OCI-M2 (cell line): ENCODE measurements at regions not wholly inside any gene's neighbourhood (a gene's known extent, or its start where the extent isn't known, plus 50 kb on each side); places are given as distances from the start of the nearest gene placed in this dataset.
"Not testable (repeated sequence)": the region's sequence is repeated elsewhere in the genome, so short reads cannot be mapped to it uniquely, and the experiment has no call there.

Experiments
- DNase-seq: peaks from one replicate; lab custom pipeline; 2025; ENCODE audit not compliant: unreplicated experiment; lab: John Stamatoyannopoulos, UW

DNA sequence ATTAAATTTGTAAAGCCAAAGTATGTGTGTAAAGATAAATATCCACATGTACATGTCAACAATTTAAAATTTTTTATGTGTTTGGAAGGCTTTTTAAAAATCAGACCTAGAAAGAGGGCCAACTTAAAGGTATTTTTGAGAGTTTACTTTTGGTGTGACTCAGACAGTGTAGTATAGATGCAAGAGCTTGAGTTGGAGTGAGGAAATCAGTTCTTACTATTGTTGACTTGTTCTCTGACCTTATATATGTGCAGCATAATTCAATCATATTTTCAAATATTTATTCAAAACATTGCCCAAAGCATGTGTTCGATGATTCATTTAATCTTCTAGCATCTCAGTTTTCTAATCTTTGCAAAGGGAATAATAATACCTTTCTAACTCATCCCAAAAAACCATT, 243.7 kb upstream of the PRKCQ start:
- DNase-seq: no peak

DNA sequence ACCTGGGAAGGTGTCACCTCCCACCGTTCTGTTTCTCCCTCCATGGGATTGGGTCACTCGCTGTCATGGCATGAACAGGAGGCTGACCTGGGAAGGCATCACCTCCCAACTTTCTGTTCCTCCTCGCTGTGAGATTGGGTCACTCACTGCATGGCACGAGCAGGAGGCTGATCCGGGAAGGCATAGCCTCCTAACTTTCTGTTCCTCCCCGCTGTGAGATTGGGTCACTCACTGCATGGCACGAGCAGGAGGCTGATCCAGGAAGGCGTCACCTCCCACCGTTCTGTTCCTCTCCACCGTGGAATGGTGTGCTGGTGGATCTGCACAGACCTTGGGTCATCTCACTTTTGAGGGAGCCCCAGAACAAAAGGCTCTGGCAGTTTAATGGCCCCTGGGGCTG, 239.2 kb upstream of the PRKCQ start:
- DNase-seq: no peak

DNA sequence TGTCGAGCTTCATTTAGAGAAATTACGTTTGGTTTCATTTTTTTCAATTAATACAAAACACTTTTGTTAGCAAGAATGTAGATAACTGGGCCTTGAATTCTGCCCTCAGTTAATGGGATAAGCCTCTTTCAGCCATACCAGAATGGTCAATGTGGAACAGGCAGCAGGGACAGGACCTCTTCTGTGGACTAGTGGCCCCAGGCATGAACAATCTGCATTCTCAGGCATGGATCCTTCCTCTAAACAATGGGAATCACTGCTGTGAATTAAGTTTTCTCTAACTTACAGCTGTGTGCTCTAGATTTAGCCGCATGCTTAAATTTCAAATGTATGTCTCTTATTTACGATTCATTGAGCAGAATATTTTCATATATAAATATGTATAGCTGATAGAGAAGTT, 237.7 kb upstream of the PRKCQ start:
- no peak for DNase-seq

DNA sequence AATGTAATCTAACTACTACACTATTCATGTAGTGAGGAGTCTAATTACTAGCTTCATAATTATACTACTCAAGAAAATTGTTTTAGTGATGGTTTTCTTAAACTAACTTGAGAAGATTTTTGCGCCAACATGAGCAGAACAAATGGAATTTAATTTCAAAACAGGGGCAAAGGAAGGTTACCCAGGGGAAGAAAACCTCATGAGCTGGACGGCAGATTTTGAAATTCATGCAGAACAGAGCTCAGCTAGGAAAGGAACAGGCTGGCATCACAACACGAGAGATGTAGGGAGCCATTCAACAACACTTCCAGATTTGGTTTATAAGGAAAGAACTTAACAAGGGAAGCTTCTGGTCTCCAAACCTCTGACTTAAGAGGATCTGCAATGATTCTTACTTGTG, 235.3 kb upstream of the PRKCQ start:
- DNase-seq: no peak

DNA sequence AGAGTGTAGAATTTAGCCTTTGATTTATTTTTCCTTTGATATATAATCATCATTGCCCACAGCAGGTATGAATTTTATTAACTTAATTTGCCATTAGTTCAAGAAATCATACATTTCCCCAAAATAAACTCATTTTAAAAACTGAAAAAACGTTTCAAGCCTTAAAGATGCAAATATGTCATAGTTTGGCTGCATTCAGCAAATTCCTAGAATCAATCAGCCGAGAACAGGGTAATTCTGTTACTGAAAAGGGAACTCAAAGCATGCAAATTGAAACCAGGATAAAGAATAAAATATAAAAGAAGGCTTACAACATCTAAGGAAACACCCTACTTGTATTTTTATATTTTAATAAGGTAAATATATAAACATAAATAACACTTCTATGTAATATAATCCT, 233.8 kb upstream of the PRKCQ start:
- no peak for DNase-seq

DNA sequence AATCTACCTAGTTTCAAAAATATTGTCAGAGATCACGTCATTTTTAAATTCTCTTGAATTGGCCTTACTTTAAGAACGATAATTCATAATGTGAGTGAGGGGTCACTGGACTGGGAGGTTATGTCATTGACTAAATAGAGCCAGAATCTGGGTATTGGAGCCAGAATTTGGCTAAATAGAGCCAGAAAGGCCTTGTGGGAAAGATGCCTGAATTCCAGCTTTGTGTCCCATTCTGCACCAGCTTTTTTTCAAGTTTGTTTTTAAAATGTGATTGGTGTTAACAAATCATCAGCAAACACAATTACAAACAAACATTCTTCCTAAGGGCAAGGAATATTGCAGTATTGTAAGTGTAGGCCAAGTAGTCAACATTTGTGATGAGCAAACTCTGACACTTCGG, 233.2 kb upstream of the PRKCQ start:
- DNase-seq: no peak

DNA sequence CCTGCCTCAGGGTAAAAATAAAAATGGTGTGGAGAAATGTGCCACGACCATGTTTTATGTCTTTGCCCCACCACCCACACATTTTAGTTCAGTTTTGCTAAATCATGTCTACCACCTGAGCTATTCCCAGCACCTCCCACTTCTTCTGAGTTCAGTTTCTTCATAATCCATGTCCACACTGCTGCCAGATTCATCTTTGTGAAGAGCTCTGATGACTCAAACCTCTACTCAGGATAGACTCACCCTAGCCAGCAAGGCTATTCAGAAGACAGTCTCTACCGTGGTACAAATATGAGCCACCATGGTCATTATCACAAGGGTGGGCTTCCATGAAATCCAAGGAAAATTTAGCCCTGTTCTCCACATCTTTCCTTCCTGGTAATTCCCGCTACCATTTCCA, 231.1 kb upstream of the PRKCQ start:
- no peak for DNase-seq

DNA sequence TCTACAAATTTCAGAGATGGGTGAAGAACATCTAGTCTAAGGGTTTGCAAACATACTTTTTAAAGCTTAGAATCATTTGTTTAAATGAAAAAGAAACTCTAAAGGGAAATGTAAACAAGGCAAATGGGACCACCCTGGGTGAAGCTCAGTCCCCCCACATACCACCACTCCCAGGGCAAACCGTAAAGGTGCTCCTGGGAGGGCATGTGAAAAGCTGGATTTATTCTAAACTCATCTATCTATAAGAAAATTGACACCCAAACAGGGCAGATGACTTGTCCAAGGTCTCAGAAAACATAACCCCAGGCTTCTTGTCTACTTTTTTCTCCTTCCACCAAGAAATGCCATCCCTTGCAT, 223.3 kb upstream of the PRKCQ start:
- no peak for DNase-seq

DNA sequence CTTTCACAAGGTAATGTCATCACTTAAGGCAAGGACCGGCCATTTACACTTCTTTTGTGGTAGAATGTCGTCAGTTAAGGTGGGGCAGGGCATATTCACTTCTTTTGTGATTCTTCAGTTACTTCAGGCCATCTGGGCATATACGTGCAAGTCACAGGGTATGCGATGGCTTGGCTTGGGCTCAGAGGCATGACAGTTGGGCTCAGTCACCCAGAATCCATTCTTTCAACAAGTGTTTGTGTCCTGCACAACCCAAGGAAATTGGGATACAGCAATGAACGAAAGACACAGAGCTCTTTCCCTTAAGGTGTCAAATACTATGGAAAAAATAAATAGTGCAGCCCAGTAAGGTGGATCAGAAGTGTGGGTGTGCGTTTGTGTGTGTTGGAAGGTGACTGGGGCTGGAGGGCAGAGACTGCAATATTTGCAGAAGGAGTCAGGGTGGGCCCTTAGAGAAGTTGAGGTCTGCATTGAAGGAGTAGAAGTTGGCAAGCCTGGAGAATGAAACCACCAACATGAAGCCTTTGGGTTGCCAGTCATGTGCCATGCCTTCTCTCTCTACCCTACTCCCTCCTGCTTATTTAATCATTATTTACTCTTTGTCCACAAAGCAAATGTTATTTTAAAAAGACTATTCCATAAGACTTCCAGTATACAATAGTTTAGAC, 222.8 kb upstream of the PRKCQ start:
- no peak for DNase-seq

DNA sequence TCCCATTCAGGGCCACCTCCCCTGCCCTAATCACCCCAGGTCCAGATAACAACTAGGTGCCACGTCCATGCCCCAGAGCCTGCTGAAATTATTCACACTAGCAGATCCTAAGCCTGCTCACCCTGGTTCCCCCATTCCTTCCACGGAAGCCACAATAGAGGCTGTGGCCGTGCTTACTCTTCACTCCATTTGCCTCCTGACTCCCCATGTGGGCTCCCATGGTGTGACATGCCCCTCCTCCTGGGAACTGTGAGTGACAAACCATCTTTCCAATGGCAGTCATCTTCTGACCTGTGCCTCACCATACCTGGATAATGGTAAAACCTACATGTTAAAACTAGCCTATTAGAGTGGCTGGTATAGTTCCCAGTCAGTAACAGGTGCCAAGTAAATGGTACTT, 216.2 kb upstream of the PRKCQ start:
- DNase-seq: no peak

DNA sequence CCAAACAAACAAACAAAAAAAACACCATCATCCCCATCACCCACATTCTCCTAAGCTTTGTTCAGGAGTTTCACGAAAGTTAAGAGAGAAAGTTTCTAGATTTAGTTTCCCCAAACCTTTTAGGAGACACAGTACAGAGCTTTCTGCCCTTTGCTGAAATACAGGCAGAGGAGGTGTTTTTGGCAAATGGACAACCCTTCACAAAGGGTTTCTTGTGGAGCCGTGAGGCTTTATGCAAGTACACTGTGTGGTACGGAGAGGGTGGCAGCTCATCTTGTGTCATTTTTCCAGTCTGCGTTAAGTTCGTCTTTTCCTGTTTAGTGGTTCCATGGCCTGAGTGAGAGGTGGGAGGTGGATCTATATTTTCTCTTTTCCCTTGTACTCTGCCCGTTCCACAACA, 215.5 kb upstream of the PRKCQ start:
- DNase-seq: no peak

DNA sequence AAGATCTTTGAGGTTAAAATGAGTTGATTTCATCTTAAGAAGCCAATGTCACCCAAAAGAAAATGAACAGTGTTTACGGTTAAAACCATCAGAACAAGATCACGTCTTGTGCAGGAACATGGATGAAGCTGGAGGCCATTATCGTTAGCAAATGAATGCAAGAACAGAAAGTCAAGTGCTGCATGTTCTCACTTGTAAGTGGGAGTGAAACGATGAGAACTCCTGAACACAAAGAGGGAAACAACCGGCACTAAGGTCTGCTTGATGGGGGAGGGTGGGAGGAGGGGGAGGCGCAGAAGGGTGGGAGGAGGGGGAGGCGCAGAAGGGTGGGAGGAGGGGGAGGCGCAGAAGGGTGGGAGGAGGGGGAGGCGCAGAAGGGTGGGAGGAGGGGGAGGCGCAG, 214.8 kb upstream of the PRKCQ start:
- DNase-seq: not testable (repeated sequence)

DNA sequence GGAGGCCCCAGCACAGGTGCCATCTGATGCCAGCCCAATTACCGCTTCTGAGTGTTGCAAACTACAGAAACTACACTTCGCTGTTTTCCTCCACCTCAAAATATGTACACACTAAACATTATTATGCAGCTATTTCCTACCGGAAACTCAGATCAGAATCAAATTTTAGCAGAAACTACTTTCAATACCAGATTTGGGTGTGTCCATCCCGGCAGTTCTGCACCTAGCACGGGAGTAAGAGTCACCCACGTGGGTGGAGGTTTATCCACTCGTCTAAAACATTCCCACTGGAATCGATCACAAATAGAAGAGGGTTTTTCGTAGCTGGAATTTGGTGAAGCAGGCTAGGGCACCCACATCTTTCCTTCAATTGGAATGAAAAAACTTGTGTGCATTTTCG, 214.4 kb upstream of the PRKCQ start:
- no peak for DNase-seq

DNA sequence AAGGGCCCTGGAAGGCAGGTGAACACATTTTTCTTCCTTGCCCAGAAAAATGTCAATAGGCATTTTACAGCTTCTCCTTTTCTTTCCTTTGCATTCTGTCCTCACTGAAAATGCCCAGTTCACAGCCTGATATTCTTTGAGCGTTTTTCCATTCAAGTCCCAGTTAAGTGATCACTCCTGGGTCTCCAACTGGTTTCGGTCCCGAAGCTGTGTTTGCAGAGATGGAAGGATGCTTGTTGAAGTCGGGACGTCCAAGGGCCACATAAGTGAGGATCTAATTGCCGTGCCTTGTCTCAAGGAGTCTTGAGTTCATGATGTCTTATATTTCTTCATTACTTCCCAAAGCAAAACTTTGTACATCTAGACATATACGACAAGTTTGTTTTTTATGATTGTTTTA, 208.7 kb upstream of the PRKCQ start:
- no peak for DNase-seq

DNA sequence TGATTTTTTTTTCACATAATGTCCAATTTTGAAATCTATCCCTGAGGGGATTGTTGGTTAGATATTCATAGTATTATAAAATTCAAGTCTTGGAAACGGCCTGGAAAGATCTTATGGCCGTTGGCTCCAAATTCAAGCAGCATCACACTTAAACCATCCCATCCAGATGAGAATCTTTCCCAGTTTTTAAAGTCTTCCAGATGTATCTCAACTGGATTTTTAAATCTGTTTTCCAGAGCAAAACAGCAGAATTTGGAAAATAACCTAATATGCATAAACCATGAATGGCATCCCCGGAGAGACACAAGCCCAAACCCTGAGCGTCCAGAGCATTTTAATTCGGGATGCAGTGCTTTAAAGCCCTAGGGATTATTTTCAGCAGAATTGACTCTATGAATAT, 208.2 kb upstream of the PRKCQ start:
- no peak for DNase-seq

DNA sequence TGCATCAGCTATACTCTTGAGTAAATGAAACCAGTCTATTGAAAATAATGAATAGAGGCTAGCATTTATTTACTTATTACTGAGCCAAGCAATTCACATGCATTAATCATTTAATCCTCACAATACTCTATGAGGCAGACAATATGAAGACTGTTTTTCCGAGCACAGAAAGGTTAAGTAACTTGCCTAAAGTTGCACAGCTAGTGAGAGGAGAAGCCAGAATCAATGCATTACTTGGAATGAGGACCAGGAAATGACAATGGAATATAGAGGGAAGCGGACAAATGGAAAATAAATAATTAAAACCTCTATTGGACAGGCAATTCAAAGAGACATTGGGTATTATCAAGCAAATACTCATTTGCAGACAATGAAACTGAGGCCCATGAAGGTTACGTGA, 207.6 kb upstream of the PRKCQ start:
- no peak for DNase-seq

DNA sequence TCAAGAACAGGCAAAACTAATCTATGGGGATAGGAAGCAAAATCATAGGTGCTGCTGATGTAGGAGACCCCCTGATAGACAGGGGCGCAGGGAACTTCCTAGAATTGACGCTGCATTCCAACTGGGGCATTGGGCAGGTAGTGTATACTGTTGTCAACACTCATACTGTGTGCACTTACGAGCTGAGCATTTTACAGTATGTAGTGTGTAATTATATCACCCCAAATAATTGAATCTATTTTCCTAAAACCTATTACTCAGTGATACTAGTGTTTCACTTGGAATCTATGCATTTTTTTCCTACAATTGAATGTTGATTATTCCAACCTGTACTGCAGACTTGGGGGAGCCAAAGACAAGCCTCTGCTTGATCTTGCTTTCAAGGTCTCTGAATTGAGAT, 207.0 kb upstream of the PRKCQ start:
- no peak for DNase-seq

DNA sequence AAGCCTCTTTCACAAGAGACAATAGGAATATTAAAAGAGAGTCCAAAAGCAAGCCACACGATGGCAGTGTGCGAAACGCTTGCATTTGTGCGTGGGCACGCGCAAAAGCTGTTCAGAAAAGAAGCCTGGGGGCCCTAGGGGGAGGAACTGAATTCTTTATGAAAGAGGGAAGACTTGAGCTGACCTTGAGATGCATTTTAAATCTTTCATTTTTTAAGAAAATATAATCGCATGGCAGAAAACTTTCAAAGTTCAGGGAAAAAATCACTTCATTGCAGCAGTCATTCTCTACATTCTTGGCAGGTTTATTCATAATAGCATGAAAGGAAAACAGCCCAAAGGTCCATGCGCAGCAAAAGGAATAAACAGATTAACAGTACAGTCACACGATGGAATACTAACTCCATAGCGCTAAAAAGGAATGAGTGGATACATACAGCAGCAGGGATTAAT, 206.5 kb upstream of the PRKCQ start:
- no peak for DNase-seq

DNA sequence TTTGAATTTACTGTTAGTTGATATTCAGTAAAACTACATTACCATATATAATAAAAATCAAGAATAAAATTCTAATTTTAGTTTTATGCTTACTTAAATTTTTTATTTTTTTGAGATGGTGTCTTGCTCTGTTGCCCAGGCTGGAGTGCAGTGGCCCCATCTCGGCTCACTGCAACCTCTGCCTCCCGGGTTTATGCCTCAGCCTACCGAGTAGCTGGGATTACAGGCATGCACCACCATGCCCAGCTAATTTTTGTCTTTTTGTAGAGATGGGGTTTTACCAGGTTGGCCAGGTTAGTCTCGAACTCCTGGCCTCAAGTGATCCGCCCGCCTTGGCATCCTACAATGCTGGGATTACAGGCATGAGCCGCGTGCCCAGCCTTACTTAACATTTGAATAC, 204.4 kb upstream of the PRKCQ start:
- DNase-seq: not testable (repeated sequence)

DNA sequence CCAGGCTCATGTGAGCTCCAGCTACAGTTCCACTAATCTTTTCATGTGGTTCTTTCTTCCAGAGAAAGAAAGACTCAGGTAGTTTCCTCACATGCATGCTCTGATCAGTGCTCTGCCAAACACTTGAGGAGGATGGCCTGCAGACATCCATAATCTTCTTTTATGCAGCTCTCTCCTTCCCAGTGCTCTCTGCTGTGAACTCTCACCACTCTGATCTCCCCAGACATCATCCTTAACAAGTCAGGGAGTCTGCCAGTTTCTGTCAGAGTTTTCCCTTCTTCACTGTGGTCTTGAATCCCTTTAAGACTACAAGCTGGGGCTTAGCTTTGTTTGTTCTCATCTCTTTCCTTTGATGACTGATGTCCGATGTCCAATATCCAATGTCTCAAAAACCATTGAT, 203.4 kb upstream of the PRKCQ start:
- DNase-seq: no peak

DNA sequence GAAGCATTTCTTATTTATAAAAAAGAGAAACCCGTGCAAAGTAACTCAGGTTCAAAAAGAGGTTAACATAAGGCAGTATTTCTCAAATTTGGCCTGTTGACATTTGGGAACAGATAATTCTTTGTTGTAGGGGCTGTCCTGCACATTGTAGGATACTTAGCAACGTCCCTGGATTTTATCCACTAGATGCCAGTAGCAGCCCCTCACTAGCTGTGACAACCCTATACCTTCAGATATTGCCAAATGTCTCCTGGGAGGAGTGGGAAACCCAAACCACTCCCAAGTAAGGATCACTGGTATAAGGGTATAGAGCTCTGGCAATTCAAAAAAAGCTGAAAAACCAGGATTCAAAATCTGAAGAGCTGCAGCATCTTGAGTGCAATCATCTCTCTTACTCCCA, 202.3 kb upstream of the PRKCQ start:
- DNase-seq: no peak

DNA sequence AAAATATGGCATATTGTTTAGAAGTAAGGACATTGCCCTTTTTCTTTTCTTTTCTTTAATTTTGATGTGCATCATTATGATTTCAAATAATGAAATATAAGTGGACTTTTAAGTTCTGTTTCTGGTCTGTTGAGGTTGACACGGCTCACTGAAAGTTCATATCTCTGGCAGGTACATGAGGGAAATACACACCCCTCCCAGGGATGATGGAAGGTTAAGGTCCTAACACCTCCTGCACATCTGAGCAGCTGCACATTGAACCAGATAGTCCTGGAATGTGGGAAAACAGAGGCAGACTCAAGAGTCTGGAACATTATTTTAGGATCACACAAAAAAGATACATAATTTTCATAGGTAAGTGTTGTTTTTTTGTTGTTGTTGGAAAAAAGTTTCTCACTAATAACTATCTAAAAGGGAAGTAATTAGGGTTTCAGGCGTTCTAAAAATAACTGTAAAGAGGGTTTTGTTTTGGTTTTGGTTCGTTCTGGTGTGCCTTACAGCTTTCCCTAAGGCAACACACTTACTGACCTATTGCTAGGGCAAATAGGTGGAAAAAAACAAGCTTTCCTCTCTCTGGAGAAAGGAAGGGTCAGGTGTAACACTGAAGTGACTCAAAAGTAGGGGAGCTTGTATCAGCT, 201.2 kb upstream of the PRKCQ start:
- no peak for DNase-seq

DNA sequence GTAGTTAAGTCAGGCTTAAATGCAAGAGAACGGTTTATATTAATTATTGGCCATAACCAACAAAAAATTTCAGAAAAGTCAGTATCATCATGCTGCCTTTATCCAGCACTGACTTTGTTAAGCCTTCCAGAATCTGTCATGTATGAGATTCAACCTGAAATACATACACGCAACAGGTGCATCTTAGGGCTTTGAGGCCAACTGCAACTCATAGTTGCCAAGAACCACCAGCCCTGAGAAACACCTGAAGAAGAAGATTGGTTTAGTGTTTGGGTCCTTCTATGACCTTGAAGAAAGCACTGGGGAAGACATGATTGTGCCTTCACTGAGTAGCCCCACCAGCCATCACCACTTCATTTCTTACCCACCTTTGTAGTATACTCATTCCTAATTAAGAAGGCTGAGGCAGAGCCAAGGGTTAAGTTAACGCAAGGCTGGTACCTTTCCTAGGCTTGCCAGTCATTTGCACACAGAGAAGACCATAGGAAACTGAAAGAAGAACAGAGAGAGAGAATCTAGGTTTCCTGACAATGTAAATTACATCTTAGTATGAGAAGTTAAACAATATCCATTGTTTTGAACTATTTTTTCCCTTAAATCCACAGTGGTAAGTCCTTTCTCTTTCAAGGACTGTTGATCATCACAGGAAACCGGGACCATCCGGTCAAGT, 200.1 kb upstream of the PRKCQ start:
- no peak for DNase-seq
